Sigmoid colon (tissue), 4 donors: ENCODE measurements at regions not wholly inside any gene's neighbourhood (a gene's known extent, or its start where the extent isn't known, plus 50 kb on each side); places are given as distances from the start of the nearest gene placed in this dataset.

ENCODE experiments used
- CTCF ChIP-seq, 4 experiments: fragments of 450-650 bp in 3 of 4; fragments of 200-600 bp in 1 of 4; IDR thresholded peaks; one replicate each; pipeline ENCODE4 v1.5.1; 2016 to 2019; ENCODE audit warnings: antibody characterized with exemption in 4 of 4, mild to moderate bottlenecking in 3 of 4, moderate library complexity in 2 of 4
- EP300 ChIP-seq, 4 donors: sonication (generic); formaldehyde crosslinking; IDR thresholded peaks; one replicate each; pipeline ENCODE4 v1.6.1; 2017; ENCODE audit warnings: antibody characterized with exemption in 4 of 4
- POLR2A ChIP-seq, 2 donors: fragments of 450-650 bp; IDR thresholded peaks; one replicate each; pipeline ENCODE4 v1.6.1; 2016; ENCODE audit warnings: antibody characterized with exemption in 2 of 2, mild to moderate bottlenecking in 2 of 2, moderate library complexity in 2 of 2
- POLR2AphosphoS5 ChIP-seq, 4 donors: sonication (generic); formaldehyde crosslinking; IDR thresholded peaks; one replicate each; pipeline ENCODE4 v1.6.1; 2017; ENCODE audit warnings: antibody characterized with exemption in 4 of 4

GRCh38 chr2:138919120-138919747 lies 139.0 kb upstream of the NXPH2 start:
- TF ChIP-seq POLR2A (IDR thresholded peaks at IDR 0.05) (no peak), CTCF (IDR thresholded peaks at IDR 0.05) (no peak), POLR2AphosphoS5 (IDR thresholded peaks at IDR 0.05) (no peak), EP300 (IDR thresholded peaks at IDR 0.05) (no peak)
